ENCODE measurements at regions not wholly inside any gene's neighbourhood (a gene's known extent, or its start where the extent isn't known, plus 50 kb on each side); places are given as distances from the start of the nearest gene placed in this dataset.

- Histone ChIP-seq H3K27ac (no peak overlapping the region), H3K36me3 (no peaks in the 10 kb centered on the region), H3K27me3 (ENCODE audit: insufficient read depth, low read depth, severe bottlenecking) (no peaks in the 10 kb centered on the region), H3K4me3 (ENCODE audit: low read depth, low read length) (no peak overlapping the region), H3K9me3 (ENCODE audit: severe bottlenecking) (no peaks in the 10 kb centered on the region)
- no peak for DNase-seq
- no peak for TF ChIP-seq CTCF (IDR thresholded peaks at IDR 0.05; ENCODE audit: low read depth, low read length)
Measured at GRCh38 chr7:51639661-51640334, 323.2 kb upstream of the COBL start.

DNA sequence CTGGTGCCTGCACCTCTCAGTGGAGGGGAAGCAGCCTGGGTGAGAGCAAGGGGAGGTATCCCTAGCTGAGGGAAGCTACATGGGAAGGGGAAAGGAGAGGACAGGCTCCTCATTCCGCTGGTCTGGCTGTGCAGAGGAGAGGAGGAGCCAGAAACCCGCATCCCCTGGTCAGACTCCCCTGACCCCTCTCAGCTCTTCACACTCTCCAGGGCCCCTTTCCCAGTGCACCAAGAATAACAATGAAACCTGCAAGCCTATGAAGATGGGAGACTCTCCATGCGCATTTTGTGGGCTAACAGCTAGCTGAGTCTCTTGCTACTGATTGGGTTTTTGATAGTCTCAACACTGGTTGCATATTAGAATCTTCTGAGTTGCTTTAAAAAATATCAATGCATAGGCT lies 319.9 kb upstream of the COBL start:
- no peaks in the 10 kb centered on the region for H3K9me3 ChIP-seq (ENCODE audit: severe bottlenecking)
- H3K4me3 ChIP-seq (ENCODE audit: low read depth, low read length), result no peak overlapping the region
- no peak for TF ChIP-seq CTCF (IDR thresholded peaks at IDR 0.05; ENCODE audit: low read depth, low read length)

DNA sequence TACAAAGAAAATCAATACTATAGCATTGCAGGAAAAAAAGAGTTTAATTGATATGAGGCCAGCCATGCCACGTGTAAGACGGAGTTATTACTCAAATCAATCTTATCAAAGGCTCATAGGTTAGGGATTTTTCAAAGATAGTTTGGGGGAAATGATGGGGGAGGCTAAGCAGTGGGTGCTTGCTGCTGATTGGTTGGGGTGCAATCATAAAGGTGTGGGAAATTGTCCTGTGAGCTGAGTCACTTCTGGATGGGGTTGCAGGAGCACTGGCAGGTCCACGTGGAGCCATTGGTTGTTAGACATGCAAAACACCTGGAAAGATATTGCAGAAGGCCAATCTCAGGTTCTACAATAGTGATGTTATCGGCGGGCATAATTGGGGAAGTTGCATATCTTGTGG lies 319.2 kb upstream of the COBL start:
- Histone ChIP-seq H3K27me3 (ENCODE audit: insufficient read depth, low read depth, severe bottlenecking) (no peaks in the 10 kb centered on the region), H3K4me3 (ENCODE audit: low read depth, low read length) (no peak overlapping the region), H3K27ac (peak overlapping the region; percentile 25; the same call in 1 of the 2 replicates), H3K9me3 (ENCODE audit: severe bottlenecking) (peaks cover 2% of the 10 kb centered on the region), H3K36me3 (no peaks in the 10 kb centered on the region; the same call in 1 of the 2 replicates)
- DNase-seq, result no peak
- no peak for TF ChIP-seq CTCF (IDR thresholded peaks at IDR 0.05; ENCODE audit: low read depth, low read length)

More for the DNA sequence above, 319.9 kb upstream of the COBL start:
- H3K36me3 ChIP-seq, result no peaks in the 10 kb centered on the region; the same call in 1 of the 2 replicates
- no peak for DNase-seq
- no peaks in the 10 kb centered on the region for H3K27me3 ChIP-seq (ENCODE audit: insufficient read depth, low read depth, severe bottlenecking)
- H3K27ac ChIP-seq, result no peak overlapping the region

- Histone ChIP-seq H3K4me3 (ENCODE audit: low read depth, low read length) (no peak overlapping the region), H3K27ac (no peak overlapping the region), H3K9me3 (ENCODE audit: severe bottlenecking) (peaks cover 9% of the 10 kb centered on the region), H3K27me3 (ENCODE audit: insufficient read depth, low read depth, severe bottlenecking) (no peaks in the 10 kb centered on the region), H3K36me3 (no peaks in the 10 kb centered on the region; the same call in 1 of the 2 replicates)
- no peak for DNase-seq
- no peak for TF ChIP-seq CTCF (IDR thresholded peaks at IDR 0.05; ENCODE audit: low read depth, low read length)
Measured at GRCh38 chr7:51634538-51634937, 317.9 kb upstream of the COBL start.

- Histone ChIP-seq H3K27me3 (ENCODE audit: insufficient read depth, low read depth, severe bottlenecking) (no peaks in the 10 kb centered on the region), H3K36me3 (no peaks in the 10 kb centered on the region; the same call in 1 of the 2 replicates), H3K27ac (no peak overlapping the region), H3K9me3 (ENCODE audit: severe bottlenecking) (peaks cover 11% of the 10 kb centered on the region), H3K4me3 (ENCODE audit: low read depth, low read length) (no peak overlapping the region)
- no peak for DNase-seq
- TF ChIP-seq CTCF (IDR thresholded peaks at IDR 0.05; ENCODE audit: low read depth, low read length), result no peak
Measured at GRCh38 chr7:51634025-51634424, 317.4 kb upstream of the COBL start.

- no peak for TF ChIP-seq CTCF (IDR thresholded peaks at IDR 0.05; ENCODE audit: low read depth, low read length)
- H3K4me3 ChIP-seq (ENCODE audit: low read depth, low read length), result no peak overlapping the region
- no peaks in the 10 kb centered on the region for H3K27me3 ChIP-seq (ENCODE audit: insufficient read depth, low read depth, severe bottlenecking)
- no peak overlapping the region for H3K27ac ChIP-seq
- peaks cover 11% of the 10 kb centered on the region for H3K9me3 ChIP-seq (ENCODE audit: severe bottlenecking)
- H3K36me3 ChIP-seq, result no peaks in the 10 kb centered on the region; the same call in 1 of the 2 replicates
- no peak for DNase-seq
Measured at GRCh38 chr7:51633596-51633995, 317.0 kb upstream of the COBL start.

All from WERI-Rb-1 (cell line).